Germinal center (tissue), 1 donor: ENCODE measurements at regions not wholly inside any gene's neighbourhood (a gene's known extent, or its start where the extent isn't known, plus 50 kb on each side); places are given as distances from the start of the nearest gene placed in this dataset.

Experiments used
- DNase-seq: peaks from one replicate; pipeline ENCODE4 v3.0.0; 2012; ENCODE audit warnings: mixed read lengths, low spot score

DNA sequence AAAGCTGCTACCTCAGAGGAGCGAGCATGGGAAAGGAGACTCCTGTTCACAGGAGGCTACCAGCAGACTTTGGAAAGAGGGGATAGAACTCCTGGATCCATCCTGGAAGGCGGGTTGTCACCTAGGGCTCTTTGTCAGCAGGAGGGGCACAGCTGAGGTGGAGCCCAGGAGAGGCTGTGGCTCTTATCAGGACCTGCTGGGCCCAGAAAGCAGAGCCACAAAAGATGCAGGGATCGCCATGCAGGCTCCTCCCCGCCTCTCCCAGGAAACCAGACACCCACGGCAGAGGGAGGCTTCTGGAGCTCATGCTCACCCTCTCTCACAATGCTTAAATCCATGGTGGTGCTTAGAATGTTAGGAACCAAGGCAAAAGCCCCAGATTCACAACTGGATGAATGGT lies 994.2 kb downstream of the UQCRFS1 start:
- no peak for DNase-seq

DNA sequence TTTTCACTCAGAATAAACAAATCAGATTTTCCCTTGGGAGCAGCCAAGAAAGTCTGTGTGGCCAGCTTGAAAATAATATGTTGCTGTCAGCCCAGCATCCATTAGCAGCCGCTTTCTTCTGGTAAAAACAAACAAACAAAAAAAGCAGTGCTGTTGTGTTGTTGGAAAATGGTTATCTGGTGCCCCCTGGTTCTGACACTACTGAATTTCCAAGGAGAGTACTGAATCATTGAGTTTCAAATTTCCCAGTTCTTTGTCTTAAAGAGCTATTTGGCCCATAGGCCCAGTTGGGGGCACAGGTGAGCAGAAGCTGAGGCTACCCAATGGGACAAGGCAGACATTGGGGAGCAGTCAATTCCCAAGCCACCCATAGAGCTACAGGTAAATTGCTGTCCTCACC lies 995.9 kb downstream of the UQCRFS1 start:
- DNase-seq = no peak

DNA sequence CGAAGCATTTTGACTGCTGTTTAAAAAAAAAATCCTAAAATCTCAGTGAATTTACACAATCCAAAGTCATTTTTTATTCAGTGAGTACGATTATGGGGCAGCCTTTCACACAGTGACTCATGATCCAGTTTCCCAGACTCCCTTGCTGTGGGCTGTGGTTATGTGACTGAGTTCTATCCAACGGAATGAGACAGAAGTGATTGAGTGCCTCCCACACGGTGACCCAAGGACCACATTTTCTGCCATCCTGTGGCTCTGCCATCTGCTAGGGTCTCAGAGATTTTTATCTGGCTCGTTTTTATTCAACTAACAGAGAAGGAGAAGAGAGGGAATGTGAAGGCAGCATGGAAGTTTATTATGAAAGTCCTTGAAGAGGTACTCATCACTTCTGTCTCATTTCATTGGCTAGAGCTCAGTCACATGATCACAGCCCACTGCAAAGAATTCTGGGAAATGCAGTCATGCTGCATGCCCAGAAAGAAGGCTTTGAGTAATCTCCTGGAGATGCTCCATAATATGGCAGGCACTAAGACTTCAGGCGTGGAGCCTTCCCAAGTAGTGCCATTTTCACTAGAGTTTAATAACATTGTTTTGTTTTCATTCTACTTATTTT lies 999.4 kb downstream of the UQCRFS1 start:
- no peak for DNase-seq

DNA sequence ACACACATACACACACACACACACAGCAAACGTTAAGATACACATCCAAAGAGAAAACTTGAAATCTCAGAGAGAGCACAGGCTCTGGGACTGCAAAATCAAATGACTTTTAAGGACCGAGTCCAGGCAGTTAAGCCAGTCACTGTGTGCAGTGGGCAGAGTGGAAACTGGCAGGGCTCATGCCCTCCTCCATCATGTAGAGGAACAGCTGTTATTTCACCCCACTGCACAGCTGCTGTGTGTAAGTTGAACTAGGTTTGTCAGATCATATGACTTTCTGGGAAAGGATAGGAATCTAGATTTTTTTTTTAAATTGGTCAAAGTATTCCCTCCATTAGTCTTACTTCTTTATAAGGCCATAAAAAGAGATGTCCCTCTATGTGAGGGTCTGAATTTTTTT lies 1002.1 kb downstream of the UQCRFS1 start:
- no peak for DNase-seq

DNA sequence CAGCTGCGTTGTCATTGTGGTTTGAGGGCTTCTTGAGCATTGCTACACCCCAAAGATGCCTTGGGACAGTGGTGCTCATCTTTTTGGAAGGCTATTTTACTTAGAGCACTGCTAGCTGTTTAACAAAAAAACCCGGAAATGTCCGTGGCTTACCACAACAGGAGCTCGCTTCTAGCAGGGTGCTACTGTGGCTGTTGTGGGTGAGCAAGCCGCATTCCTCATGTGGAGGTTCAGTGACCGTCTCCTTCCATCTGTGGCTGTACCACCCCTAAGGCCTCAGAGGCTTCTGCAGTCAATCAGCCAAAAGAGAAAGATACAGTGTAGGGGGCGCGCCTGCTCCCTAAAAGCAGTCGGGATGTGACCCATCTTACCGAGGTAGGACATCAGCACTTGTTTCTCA lies 1004.2 kb downstream of the UQCRFS1 start:
- no peak for DNase-seq

DNA sequence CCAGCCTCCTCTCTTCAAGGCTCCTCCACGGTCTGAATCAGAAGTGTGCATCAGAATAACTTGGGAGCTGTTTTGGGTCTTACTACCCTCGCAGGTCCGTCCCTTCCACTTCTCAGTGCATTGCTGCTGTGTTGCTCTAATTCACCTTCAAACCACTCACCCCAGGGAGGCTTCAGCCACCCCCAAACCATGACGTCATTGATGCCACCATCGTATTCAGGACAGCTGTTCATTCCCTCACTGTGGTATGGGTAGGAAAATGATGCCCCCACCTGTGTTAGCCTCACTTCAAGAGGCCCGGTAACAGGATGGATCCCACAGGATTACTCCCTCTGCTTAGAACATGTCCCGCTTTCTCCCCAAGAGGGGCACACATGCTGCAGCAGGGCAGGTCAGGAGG lies 1005.7 kb downstream of the UQCRFS1 start:
- DNase-seq = no peak

DNA sequence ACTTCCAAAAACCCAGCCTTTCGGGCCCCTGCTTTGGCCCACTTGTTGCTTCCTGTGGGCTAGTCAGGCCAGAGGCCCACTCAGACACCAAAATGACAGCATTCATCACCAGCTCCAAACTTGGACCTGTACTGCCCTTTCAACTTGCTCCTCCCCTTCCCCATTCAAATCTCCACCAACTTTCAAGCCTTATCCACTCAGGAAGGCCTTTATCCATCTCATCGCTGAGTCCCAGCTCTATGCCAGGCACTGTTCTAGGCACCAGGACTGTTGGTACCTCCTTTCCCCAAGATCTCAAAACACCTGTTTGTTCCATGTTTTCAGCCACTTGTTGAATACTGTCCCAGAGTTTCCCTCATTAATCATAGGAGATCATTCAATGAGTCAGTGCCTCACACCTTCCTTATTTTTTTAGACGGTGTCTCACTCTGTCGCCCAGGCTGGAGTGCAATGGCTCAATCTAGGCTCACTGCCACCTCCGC lies 1011.4 kb downstream of the UQCRFS1 start:
- DNase-seq = no peak

DNA sequence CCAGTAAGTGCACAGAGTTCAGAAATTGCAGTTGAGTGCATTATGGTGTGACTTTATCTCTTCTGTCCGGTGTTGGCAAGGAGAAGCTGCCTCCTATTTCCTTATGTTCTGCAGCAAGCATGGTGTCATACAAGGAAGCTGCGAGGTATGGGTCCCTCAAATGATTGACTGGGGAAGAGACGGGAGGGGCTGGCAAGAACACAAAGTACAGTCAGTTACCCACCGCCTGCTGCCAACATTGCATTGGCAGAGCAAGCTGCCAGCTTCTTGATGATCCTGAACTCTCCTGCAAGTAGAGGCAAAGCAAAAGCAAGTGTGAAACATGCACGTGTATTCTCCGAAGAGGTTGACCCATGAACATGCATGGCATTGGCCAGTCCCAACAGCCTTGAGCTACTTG lies 1013.6 kb downstream of the UQCRFS1 start:
- DNase-seq = no peak

DNA sequence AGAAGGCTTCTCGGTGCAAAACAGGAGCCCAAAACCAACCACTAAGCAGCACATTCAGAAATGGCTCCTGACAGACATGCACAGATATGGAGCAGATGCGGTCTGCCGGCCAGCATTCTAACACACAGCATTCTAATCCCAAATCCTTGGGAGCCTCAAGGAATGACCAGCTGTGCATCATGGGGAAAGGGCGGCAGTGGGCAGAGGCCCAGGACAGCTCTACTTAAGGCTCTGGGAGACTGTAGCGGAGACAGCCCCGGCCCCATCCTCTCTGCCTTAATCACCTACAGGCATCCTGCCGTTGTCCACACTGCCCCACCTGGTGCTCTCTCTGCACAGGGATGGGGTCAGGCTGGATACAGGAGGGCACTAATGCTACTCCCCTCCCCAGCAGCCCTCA lies 1016.0 kb downstream of the UQCRFS1 start:
- no peak for DNase-seq

DNA sequence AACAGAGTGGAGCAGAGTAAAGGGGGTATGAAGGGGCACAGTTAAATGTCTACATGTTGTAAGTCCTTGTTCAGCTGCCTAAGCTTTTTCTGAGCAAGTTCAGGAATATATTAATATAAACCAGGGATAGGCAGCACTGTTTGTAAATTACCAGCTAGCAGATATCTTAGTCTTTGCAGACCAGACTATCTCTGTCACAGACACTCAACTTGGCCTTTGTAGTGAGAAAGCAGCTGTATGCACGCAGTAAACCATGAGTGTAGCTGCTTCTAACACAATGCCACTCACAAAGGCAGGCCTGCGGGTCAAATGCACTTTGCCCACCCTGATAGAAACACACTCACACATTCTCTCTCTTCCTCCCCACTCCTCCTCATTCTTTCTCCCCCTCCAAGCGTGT lies 1016.9 kb downstream of the UQCRFS1 start:
- DNase-seq = no peak

DNA sequence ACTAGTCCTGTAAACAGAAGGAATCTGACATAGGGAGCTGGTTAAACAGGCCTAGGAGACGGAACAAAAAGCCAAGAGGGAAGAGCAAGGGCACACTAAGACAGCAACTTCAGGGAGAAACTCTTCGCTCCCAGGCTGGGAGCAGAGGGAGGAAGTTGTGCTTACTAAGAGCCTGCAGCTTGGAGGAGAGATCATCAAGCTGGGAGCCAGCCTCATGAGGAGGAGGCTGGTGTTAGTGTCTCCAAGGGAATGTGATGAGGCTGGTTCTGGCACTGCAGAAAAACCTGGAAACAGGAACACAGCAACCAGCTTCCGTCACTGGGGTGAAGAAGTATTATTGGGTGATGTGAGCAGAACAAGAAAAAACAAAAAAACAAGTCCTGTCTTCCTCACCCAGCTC lies 1027.3 kb downstream of the UQCRFS1 start:
- DNase-seq = no peak

DNA sequence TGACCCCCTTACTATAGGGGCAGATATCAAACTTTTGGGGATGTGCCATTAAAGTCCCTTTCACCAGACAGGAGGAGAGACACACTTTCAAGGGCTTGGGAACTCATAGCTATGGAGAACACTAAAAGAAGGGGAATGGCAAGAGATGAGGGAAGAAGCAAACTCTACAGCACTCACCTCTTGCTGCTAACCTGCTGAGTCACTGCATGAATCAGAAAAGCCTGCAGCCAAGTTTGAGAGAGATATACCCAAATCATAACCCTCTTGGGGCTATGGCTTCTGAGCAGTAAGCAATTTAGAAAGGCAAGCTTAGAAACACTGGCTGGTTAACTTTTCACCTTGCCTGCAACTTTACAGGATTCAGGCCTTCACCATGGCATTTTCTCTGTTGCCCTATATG lies 1028.0 kb downstream of the UQCRFS1 start:
- no peak for DNase-seq

DNA sequence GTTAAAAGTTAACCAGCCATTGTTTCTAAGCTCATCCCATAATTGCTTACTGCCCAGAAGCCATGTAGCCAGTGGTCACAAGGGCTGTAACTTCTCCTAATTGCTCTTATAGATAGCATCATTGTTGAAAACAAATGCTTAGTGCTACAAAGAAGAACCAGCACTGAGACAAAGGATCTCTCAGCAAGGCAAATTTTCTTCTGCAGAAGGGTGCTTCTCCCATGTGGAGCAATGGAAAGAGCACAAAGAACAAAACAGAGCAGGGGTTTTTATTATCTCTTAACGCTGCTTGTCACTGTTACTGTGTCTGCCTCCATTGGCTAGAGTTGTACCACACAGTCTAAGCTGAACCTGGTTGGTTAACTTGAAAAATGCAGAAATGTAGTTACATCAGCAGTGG lies 1036.8 kb downstream of the UQCRFS1 start:
- DNase-seq = no peak

DNA sequence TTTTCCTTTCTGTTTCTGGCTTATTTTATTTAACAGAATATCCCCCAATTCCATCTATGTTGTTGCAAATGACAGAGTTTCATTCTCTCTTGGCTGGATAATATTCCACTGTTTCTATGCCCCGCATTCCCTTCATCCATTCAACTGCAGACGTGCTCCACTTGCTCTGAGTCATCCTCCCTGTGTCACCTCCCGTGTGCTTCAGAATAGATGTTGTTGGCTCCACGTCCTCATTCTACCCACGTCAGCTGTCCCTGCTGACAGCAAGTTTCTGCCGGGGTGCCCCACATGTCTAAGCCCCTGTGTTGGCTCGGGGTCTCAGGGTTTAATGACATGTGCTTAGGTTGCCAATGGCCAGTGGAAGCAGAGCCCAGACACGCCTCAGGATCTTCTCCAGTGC lies 1041.0 kb downstream of the UQCRFS1 start:
- no peak for DNase-seq

DNA sequence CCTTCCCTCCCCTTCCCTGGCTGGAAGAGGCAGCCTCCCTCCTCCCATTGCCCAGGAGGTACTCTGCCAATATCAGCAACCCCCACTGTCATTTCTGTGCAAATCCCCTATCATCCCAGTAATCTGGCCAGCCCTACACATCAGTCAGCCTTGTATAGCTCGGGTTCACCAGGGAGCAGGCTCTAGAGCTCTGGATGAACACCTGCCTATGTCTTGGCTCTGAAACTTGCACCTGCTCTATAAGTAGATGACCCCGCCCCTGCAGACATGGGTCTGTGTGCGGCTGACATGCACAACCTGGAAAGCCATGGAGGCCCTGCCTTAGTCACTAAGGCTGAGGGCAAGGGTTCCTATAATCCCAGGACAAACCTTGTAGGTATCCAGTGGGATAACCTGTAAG lies 1042.9 kb downstream of the UQCRFS1 start:
- no peak for DNase-seq

DNA sequence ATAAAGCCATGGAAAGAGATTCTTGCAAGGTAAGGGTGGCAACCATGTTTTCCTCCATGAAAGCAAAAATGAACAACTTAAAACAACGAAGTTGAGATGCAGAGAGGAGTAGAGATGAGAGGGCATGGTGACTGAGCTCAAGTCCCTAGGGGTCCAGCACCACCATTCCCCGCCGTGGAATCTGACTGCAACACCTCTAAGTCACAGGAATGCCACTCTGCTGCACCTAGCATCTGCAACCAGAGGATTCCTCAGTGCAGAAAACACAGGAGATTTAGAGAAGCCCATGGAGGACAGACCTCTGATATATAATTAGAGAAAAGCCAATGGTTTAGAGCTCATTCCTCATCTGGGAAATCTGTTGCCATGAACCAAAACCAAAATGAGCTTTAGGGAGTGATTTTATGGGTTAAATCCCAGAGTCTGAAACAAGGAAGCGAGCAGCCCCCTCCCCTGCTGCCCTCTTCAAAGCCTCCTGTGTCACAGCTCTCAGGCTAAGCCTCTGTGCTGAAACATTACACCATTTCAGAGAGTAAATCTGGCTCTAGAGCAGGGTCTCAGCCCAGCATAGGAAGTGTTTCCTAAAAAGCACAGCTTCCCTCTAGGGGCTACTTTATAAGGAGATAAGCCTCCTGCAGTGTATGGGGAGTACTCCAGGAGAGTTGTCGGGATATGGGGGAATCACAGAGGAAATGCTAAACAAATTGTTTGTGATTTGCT lies 1043.6 kb downstream of the UQCRFS1 start:
- DNase-seq = no peak

DNA sequence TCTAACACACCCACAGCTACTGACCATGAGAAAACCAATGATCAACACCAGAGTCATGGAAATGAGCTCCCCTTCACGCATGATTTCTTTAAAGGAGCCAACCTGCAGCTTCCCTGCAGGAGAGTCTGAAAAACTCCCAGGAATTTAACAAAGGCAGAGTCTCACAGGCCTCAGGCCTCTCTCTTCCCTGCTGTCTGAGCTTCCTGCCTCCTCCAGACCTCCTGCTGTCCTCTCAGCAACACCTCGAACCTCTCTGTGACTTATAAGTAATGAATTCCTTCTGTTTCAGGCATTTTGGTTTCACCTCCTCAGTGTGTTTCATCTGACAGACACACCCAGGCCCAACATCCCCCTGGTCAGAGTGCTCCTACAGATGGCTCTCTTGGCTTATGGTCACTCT lies 1044.4 kb downstream of the UQCRFS1 start:
- DNase-seq = no peak

DNA sequence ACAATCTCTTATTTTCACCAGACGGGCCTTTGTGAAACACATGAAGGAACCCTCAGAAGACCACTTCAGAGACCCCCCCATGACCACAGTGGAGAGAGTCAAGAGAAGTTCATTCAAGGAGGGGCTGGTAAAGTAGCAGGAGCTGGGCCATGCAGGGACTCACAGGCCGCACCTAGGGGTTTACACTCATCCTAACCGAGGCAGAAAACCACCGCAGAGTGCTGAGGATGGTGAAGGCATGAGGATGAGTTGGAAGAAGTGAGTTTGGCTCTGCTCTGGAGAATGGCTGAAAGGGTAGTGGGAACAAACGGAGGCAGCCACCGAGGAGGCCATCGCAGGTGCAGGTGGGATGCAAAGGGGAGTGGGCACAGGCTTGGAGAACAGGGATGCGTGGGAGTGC lies 1046.9 kb downstream of the UQCRFS1 start:
- DNase-seq = no peak

DNA sequence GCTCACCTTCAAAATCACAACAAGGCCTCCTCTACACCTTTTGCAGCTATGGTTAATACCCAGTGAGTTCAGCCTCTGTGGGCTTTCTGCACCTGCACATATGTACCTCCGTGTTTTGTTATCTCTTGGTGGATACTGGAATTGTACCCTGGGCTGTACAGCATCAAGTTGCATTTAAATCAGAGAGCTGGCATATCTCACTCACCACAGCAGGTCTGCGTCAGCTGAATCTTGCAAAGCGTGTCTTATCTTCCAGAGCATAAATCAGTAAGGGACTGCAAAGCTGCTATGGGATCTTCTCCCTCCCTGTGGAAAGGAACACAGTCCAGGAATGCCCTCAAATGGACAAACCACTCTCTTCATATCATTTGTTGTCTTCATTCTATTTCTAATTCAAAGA lies 1048.7 kb downstream of the UQCRFS1 start:
- no peak for DNase-seq

DNA sequence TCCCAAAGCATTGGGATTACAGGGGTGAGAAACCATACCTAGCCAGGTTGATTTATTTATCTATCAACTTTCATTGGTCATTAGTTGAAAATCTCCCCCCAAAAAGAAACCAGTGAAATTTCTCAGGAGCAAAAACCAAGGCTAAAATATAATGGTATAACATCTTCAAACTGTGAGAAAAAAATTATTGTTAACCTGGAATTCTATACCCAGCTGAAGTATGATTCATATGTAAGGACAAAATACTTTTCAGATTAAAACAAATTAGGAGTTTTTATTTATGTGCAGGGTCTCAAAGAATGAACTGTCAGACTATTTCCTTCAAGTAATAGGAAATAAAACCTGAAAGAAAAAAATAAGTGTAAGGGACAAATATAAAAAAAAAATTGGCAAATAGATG lies 1053.9 kb downstream of the UQCRFS1 start:
- DNase-seq = no peak

DNA sequence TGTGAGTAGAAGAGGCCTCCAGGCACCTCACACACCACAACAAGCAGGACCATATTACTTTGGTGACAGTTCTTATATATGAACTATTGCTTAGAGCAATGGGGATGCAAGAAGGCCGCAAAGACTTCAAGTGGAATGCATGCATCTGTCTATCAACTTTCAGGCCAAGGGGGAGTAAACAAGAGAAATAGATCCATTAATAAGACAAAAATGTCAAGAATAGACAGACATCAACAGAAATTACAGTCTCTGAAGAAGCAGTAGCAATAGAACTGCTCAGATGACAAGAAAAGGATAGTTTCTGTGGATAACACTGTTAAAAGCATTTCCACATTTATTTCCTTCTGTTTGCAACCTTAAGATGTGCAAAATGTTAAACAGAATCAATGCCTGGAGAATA lies 1057.7 kb downstream of the UQCRFS1 start:
- DNase-seq = no peak

DNA sequence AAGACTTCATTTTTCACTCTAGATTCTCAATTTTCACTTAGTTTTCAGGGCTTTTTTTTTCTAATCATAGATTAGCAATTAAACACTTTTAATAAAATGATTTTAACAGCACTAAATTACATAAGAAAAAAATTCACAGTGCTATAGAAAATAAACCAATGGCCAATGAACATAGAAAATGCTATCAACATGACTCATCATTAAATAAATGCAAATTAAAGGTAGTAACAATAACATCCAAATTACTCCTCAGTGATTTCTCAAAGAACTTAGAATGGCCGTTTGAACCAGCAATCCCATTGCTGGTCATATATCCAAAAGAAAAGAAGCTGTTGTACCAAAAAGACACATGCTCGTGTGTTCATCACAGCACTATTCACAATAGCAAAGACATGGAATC lies 1058.9 kb downstream of the UQCRFS1 start:
- no peak for DNase-seq

DNA sequence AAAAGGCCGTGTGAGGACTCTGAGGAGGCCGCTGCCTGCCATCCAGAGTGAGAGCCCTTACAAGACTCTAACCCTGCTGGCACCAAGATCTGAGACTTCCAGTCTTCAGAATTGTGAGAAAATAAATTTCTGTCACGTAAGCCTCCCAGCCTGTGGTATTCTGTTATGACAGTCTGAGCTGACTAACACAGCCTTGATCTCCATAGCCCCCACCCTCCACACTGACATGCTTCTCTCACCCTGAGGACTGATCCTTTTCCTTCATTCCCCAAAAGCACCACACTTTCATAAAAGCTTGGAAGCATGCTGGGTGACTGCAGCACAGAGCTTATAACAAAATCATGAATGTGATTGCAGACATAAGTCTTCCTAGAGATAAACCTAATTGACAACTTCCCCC lies 1059.8 kb downstream of the UQCRFS1 start:
- DNase-seq = no peak

DNA sequence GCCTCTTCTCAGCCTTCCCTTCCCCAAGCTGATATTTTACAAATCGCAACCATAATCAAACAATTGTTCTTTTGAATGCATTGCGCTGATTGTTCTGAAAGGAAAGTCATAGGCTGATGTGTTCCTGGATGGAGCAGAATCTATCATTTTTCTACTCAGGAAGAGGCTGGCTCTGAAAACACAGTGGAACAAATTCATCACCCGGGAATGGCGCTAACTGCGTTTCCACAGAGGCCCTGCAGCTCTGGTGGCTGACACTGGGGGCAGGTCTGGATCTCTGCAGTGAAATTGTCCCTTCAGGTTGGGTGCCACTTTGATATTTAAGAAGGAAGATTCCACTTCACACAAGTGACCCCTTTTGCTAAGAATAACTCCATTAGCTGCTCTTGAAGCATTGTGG lies 1060.8 kb downstream of the UQCRFS1 start:
- no peak for DNase-seq
